ENCODE measurements at regions not wholly inside any gene's neighbourhood (a gene's known extent, or its start where the extent isn't known, plus 50 kb on each side); places are given as distances from the start of the nearest gene placed in this dataset.

GRCh38 chr1:208419746-208420420, 175.7 kb upstream of the PLXNA2 start:
- DNase-seq (ENCODE audit: low spot score): no peak

GRCh38 chr1:208420696-208421095, 176.5 kb upstream of the PLXNA2 start:
- DNase-seq (ENCODE audit: low spot score): no peak

- DNase-seq (ENCODE audit: low spot score): no peak
Observed at GRCh38 chr1:208421486-208421885, 177.3 kb upstream of the PLXNA2 start.

GRCh38 chr1:208423526-208423925, 179.3 kb upstream of the PLXNA2 start:
- DNase-seq (ENCODE audit: low spot score): no peak

GRCh38 chr1:208425096-208425495, 180.9 kb upstream of the PLXNA2 start:
- DNase-seq (ENCODE audit: low spot score): no peak

GRCh38 chr1:208430220-208430619, 186.0 kb upstream of the PLXNA2 start:
- no peak for DNase-seq (ENCODE audit: low spot score)

- DNase-seq (ENCODE audit: low spot score): no peak
Observed at GRCh38 chr1:208431721-208432120, 187.5 kb upstream of the PLXNA2 start.

GRCh38 chr1:208432346-208432745, 188.2 kb upstream of the PLXNA2 start:
- no peak for DNase-seq (ENCODE audit: low spot score)

- DNase-seq (ENCODE audit: low spot score): no peak
Observed at GRCh38 chr1:208433086-208433485, 188.9 kb upstream of the PLXNA2 start.

GRCh38 chr1:208433971-208434370, 189.8 kb upstream of the PLXNA2 start:
- no peak for DNase-seq (ENCODE audit: low spot score)

- no peak for DNase-seq (ENCODE audit: low spot score)
Observed at GRCh38 chr1:208437401-208437800, 193.2 kb upstream of the PLXNA2 start.

- no peak for DNase-seq (ENCODE audit: low spot score)
Observed at GRCh38 chr1:208438112-208438699, 194.0 kb upstream of the PLXNA2 start.

GRCh38 chr1:208445758-208446203, 201.6 kb upstream of the PLXNA2 start:
- no peak for DNase-seq (ENCODE audit: low spot score)

- no peak for DNase-seq (ENCODE audit: low spot score)
Observed at GRCh38 chr1:208446271-208446691, 202.1 kb upstream of the PLXNA2 start.

- DNase-seq (ENCODE audit: low spot score): no peak
Observed at GRCh38 chr1:208448425-208448824, 204.2 kb upstream of the PLXNA2 start.

GRCh38 chr1:208449951-208450350, 205.8 kb upstream of the PLXNA2 start:
- no peak for DNase-seq (ENCODE audit: low spot score)

GRCh38 chr1:208450958-208451357, 206.8 kb upstream of the PLXNA2 start:
- no peak for DNase-seq (ENCODE audit: low spot score)

- no peak for DNase-seq (ENCODE audit: low spot score)
Observed at GRCh38 chr1:208455821-208456220, 211.6 kb upstream of the PLXNA2 start.

GRCh38 chr1:208456487-208456886, 212.3 kb upstream of the PLXNA2 start:
- DNase-seq (ENCODE audit: low spot score): no peak

GRCh38 chr1:208460823-208461222, 216.6 kb upstream of the PLXNA2 start:
- DNase-seq (ENCODE audit: low spot score): no peak

GRCh38 chr1:208461680-208462079, 217.5 kb upstream of the PLXNA2 start:
- DNase-seq (ENCODE audit: low spot score): peak; percentile 10

GRCh38 chr1:208462761-208463160, 218.6 kb upstream of the PLXNA2 start:
- DNase-seq (ENCODE audit: low spot score): no peak

GRCh38 chr1:208465266-208465665, 221.1 kb upstream of the PLXNA2 start:
- DNase-seq (ENCODE audit: low spot score): no peak

All from germinal center (tissue), 1 donor.